GM19324 (cell line): ENCODE measurements at regions not wholly inside any gene's neighbourhood (a gene's known extent, or its start where the extent isn't known, plus 50 kb on each side); places are given as distances from the start of the nearest gene placed in this dataset.
"Not testable (repeated sequence)": the region's sequence is repeated elsewhere in the genome, so short reads cannot be mapped to it uniquely, and the experiment has no call there.

Source experiments
- ATAC-seq: cut with Tn5 transposase; IDR thresholded peaks from one replicate; pipeline ENCODE4 v1.9.1; 2021; ENCODE audit warnings: mild to moderate bottlenecking, moderate library complexity; ENCODE audit not compliant: unreplicated experiment, low FRiP score

DNA sequence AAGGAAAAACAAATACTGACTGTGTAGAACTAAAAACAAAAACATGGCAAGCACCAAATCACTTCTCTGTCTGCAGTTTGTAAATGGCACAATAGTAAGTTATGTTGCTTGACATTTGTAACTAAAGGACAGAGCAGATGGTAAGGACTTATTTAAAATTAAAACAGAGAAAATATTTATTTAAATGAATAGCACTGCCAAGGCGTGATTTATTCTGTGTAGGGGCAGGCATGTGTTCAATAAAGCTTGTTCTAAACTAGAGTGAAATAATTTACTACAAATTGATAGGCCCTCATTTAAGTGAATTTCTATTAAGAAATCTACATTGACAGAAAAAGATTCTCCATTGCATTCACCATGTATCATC is 231.5 kb downstream of the CYLC2 start:
- ATAC-seq: no peak

DNA sequence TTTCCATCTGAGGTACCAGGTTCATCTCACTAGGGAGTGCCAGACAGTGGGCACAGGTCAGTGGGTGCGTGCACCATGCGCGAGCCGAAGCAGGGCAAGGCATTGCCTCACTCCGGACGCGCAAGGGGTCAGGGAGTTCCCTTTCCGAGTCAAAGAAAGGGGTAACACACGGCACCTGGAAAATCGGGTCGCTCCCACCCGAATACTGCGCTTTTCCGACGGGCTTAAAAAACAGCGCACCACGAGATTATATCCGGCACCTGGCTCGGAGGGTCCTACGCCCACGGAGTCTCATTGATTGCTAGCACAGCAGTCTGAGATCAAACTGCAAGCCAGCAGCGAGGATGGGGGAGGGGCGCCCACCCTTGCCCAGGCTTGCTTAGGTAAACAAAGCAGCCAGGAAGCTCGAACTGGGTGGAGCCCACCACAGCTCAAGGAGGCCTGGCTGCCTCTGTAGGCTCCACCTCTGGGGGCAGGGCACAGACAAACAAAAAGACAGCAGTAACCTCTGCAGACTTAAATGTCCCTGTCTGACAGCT is 242.5 kb downstream of the CYLC2 start:
- not testable (repeated sequence) for ATAC-seq

DNA sequence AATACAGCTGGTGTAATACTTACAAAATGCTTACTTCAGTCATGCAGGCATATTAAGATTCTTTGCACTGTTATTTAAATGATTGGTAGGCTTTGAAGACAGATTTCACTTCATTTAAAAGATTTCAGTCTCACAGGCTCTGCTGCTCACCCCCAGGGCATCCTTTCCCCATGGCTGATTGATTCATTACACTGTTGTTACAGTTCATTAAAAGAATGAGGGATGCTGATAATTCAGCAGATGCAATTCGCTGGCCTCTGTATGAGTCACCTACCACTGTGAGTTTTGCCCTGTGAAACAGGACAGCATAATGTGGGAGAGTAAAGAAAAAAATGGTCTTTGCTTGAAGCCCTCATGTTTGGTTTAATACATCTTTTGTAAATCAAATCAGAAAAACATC is 246.9 kb downstream of the CYLC2 start:
- ATAC-seq: no peak

DNA sequence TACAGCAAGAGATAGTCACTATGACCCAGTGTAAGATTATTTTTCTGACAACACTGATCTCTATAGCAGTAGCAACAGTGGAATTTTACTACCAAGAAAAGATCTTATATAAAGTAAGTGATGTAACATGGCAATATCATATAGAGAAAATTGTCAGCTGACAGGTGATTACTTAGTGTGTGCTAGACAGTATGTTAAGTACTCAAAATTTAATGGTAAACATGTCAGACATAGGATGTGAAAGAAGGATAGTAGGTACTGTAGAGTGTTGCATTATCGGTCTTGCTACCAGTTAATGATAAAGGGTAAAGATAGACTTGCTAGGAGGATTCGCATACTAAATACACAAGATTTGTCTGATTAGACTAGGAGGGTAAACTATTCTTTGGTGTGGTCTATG is 247.4 kb downstream of the CYLC2 start:
- ATAC-seq: no peak

DNA sequence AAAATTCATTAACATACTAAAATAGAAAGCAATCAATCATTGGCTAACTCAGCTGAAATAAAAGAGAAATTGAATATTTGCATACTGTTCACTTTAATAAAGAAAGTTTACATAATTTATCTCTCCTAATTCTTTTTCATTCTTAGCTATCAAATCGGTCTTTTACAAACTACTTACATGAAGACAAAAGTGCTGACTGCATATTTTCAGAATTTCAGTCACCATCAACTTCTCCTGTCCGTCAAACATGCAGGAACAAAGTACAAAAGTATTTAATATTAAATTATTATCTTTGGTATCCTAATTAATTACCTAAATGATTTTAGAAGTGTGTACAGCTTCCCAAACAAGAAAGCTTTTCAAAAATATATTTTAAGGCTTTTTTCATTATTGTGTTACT is 248.4 kb downstream of the CYLC2 start:
- ATAC-seq: no peak

DNA sequence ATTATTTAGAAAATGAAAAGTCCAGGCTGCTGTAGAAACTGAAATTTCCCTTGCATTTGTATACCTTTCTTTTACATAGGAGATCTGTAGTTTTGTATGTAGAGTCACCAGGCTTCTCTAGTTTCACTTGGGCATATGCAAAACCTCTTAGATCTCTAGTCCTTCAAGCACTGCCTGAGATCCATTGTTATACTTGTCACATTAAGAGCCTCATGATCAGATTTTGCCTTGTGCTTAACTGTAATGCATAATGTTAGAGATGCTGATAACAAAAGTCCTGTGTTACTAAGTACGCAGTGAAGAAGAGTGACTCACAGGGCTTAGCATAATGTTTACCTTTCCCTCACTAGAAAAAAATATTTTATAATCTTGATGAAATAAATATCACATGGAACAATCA is 250.2 kb downstream of the CYLC2 start:
- no peak for ATAC-seq

DNA sequence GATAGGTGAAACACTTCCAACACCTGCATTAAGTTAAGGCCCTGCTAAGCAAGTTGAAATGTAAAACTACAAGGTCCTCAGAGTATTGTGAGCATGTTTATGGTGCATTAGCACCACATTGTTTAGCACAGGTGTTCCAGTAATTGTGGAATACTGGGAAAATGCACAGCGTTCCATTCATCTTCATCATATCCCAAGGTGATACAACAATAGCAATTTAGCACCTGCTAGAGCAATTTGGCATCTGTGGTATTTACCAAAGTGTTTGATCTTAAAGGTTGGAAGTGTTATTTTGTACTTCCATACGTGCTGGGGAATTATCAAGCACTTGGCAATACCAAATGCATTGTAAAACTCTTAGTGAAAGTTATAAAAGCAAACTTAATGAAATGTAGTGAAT is 266.8 kb downstream of the CYLC2 start:
- ATAC-seq: no peak

DNA sequence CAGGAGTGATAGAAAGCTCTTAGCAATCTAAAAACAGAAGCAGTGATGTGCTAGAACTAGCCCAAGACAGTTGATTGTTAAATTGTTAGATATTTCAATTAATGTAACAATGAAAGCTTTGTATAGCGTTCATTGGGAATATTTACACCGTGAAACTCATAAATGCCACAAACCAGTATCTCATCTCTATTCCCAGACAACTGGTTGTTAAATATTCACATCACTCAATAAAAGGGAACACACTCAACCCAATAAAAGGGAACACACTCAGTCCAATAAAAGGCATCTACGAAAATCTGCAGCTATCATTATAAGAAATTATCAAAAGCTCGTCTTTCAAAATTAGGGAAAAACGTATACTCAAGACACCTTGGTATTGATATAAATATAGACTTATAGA is 270.9 kb downstream of the CYLC2 start:
- ATAC-seq: no peak

DNA sequence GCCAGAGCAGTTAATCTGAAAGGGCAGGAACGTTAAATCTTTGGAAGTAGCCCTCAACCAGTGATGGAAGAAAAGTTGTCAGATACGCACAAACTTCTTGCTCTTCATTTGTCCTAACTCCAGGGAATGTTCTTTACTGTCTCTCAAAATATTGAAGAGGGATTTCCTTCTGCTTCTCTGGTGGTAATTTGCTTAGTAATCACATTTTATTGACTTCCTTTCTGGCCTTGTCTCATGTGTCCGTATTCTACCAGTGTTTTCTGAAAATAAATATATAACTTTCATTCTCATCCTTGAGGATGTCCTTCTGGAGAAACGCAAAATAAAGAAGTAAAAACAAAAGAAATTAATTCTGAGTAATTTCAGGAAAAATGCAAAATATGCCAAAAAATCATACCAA is 282.1 kb downstream of the CYLC2 start:
- no peak for ATAC-seq

DNA sequence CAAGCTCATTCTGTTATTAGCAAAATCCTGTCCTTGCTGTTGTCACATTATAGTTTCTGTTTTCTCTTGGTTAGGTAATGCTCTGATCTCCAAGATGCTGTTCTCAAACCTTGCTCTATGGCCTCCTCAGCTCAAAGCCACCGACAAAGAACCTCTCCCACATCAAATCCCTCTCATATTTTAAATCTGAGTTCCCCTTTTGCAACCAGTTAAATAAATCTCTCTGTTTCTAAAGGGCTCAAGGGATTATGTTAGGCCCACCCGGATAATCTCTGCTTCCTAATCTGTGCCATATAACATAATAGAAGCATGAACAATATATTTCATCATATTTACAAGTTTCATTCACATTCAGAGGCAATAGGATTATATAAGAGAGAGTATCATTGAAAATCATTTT is 286.0 kb downstream of the CYLC2 start:
- ATAC-seq: no peak

DNA sequence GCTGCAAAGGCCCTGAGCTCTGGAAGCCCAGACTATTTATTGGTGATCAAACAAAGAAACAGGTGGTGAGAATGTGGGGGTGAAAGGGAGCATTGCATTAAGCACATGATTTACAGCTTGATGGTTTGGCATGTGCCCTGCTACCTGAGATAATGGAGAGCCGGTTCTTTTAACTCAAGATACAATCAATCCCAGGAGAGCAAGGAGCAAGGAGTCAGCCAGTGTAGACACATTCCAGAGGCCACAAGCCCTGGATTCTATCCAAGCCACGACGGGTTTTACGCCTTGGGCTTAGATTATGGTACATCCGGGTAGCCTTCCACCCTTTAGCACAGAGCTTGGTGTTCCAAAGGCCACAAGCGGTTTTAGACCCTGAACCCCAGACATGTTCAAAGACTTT is 292.2 kb downstream of the CYLC2 start:
- no peak for ATAC-seq

DNA sequence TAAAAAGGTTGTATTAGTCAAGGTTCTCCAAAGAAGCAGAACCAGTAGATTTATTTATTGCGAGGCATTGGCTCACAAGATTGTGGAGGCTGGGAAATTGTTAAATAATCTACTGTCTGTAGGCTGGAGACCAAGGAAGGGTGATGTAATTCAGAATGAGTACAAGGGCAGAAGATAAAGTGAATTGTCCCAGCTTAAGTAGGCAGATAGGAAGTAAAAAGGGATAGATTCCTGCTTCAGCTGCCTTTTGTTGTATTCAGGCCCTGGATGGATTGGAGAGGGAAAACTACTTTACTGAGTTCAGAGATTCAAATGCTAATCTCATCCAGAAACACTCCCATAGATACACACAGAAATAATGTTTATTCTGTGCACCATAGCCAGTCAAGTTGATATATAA is 301.1 kb downstream of the CYLC2 start:
- ATAC-seq: no peak

DNA sequence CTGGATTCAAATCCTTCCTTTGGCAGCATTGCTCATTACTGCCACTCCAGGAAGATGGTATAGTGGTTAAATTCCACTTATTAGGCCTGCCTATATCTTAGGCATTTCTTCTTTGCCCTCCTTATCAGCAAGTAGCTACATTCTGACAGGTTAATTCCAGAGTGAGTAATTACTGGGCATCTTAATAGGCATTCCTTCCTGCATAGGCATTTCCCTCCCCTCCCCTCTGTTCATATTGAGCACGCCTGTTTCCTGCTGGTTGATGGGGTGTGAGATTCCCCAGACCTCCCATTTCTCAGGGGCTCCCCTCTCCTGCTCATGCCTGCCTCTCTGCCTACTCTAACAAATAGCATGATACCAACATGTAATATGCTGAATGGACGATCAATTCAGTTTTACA is 305.9 kb downstream of the CYLC2 start:
- no peak for ATAC-seq

DNA sequence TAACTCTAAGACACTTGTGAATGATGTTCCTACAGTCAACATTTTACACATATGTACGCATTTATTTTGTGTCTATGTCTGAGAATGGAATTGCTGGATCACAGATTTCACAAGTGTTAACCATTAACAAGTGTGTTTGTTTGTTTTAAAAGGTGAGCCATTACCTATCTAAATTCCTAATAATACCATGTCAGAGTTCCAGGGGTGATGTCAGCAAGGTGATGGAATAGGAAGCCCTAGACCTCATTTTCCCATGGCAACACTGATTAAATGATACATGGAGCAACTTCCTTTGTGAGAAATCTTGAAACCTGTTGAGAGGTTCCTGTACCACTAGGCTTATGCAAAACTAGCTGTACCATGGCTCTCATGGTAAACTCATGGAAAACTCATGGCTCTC is 309.7 kb downstream of the CYLC2 start:
- ATAC-seq: no peak

DNA sequence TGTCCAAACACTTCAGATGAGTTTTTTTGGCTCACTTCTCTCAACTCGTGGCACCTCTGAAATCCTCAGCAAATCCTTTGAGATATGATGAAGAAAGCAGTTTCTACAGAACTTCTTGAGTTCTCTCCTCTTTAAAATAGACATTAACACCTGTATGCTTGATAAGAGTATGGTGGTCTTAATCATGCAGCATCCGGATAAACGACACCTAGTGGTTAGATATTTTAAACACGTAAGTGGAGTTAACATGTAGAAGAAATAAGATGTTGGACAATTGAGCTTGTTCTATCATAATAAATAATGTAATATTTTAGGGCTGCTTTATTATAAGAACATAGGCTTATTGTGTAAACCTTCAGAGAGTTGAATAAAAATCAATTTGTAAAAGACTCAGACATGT is 324.8 kb downstream of the CYLC2 start:
- no peak for ATAC-seq

DNA sequence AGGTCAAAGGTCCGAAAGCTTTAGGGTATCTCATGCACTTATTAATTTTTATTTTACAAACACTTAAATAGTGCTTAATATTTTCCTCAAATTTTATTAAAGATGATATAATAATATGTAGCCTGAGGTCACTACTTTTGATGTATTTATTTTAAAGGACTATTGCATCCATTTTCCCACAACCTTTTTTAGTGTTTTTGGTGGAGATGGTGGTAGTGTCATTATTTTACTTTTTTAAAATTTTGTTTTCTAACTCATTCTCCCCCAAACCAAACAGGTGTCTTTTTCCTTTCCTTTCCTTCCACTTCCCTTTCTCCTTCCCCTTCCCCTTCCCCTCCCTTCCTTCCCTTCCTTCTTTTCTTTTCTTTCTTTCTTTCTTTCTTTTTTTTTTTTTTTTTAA is 328.6 kb downstream of the CYLC2 start:
- ATAC-seq: no peak

DNA sequence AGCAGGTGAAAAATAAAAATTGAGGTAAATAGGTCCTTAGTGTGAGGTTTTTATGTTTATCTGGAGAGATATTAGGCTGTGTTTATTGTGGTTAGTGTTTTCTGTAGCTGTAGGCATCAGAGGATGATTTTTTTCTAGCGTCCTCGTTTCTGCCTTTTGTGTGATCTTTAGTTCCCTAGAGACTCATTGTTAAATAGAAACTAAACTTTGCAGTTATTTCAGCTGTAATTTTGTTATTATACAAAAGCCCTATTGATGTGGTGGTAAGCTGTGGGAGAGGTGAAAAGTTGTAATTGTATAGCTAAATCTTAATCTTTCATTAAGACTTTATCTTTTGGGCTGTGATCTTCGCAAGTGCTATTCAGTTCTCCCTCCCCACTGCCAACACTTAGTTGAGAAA is 340.3 kb downstream of the CYLC2 start:
- ATAC-seq: no peak

DNA sequence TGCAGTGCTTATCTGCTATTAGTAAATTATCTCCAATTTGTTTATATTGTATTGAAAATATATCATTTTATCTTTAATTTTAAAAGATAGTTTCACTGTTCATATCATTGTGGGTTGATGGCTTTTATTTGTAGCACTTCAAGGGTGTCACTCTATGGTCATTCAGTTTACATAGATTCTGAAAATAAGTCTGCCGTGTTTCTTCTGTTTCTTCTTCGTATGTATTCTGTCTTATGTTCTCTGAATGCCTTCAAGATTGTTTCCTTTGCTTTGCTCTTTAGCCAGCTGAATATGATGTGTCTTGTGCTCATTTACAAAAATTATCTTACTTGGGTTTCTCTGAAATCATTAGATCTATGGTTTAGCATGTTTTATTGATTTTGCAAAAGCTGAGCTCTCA is 359.9 kb downstream of the CYLC2 start:
- no peak for ATAC-seq

DNA sequence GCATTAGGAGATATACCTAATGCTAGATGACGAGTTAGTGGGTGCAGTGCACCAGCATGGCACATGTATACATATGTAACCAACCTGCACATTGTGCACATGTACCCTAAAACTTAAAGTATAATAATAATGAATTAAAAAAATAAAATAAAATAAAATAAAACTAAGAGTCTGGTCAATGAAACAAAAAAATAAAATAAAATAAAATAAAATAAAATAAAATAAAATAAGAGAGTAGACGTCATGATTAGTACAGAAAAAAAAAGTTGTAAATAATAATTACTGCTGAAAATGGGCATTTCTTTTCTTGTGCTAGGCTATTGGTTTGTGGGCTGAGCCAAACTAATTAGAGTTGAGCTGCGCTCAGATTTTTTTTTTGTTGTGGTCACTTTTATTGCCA is 362.8 kb downstream of the CYLC2 start:
- ATAC-seq: not testable (repeated sequence)

DNA sequence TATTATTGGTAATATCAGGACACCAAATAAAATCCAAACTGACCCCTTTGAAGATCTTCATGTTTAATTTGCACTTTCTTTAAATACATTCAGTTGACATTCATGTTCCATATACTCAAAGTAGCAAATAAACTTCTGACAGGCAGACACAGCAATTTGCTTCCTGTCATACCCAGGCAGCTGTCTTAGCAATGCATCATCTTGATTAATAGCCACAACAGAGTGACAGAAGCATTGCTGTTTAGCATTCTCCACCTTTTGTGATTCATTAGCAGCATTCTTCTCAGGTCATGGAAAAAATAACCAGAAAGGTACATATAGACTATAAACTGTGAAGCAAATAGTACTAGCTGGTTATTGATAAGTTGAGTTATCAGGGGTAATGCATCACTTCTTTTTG is 366.8 kb downstream of the CYLC2 start:
- no peak for ATAC-seq

DNA sequence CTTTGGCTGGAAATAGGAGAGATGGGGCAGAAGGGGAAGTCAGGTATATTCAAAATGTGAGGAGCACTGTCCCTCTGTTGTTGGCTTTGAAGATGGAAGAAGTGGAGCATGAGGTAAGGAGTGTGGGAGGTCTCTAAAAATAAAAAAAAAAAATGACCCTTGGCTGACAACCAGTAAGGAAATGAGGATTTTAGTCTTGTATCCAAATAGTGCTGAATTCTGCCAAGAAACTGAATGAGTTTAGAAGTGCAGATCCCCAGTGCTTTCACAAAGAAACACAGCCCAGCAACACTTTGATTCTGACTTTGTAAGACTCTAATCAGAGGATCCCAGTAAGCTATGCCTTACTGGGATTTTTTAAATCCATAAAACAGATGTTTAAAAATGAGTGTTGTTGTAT is 367.9 kb downstream of the CYLC2 start:
- no peak for ATAC-seq

DNA sequence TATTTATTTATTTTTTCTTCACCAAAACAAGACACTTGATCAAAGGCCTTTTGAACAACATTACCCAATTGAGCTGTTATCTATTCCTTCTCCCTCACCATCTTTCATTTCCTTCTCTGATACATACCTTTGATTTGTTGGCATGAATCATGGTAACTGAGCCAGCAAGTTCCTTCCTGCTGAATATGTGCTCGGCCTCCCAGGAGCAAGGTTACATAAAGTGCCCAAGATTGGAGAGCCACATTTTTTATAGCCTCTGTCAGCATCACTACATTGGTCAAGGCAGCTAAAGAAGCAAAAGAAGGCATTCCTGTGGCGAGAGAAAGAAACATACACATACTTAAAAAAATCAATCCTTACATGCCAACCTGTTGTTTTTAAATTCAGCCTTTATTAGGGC is 369.6 kb downstream of the CYLC2 start:
- no peak for ATAC-seq

DNA sequence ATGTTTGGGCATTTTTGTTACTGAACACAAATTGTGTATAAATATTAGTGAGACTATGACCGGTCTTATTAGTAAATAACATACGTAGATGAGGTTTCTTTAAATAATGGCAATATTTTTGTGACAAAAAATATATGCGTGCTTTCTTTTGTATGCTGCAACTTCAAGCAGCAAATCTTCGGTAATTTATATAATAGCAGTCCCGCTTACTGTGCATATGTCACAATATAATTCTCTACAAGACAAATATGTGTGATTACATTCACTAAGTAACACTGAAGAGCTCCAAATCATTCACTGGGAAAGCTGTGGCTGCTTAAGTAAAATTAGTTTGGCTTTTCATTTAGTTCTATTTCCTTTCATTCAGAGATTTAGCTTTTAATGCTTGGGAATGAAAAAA is 376.0 kb downstream of the CYLC2 start:
- ATAC-seq: no peak

DNA sequence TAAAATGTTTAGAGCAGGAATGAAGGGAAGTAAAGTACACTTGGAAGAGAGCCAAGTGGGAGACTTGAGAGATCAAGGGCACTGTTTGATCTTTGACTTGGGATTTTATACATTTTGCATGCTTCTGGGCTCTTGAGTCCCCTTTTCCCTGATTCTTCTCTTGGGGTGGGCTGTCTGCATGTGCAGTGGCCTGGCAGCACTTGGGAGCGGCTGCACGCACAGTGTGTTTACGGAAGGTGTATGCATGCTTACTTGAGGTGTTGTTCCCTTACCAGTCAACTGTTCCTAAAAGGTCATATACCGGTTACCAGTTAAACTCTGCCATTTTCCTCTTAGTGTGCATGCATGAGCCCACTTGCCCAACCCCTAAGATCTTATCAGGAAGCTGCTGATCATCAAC is 377.7 kb downstream of the CYLC2 start:
- no peak for ATAC-seq
